GM21723 (cell line): ENCODE measurements at regions not wholly inside any gene's neighbourhood (a gene's known extent, or its start where the extent isn't known, plus 50 kb on each side); places are given as distances from the start of the nearest gene placed in this dataset.
"Not testable (repeated sequence)": the region's sequence is repeated elsewhere in the genome, so short reads cannot be mapped to it uniquely, and the experiment has no call there.

Source experiments
- ATAC-seq: cut with Tn5 transposase; IDR thresholded peaks from one replicate; pipeline ENCODE4 v1.9.1; 2021; ENCODE audit warnings: mild to moderate bottlenecking, moderate library complexity; ENCODE audit not compliant: unreplicated experiment

DNA sequence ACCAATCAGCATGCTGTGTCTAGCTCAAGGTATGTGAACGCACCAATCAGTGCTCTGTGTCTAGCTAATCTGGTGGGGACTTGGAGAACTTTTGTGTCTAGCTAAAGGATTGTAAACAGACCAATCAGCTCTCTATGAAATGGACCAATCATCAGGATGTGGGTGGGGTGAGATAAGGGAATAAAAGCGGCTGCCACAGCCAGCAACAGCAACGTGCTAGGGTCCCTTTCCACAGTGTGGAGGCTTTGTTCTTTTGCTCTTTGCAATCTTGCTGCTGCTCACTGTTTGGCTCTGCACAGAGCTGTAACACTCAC lies 1353.9 kb upstream of the CDH18 start:
- not testable (repeated sequence) for ATAC-seq

- not testable (repeated sequence) for ATAC-seq
Measured at GRCh38 chr5:21341203-21341947, 1353.4 kb upstream of the CDH18 start.

DNA sequence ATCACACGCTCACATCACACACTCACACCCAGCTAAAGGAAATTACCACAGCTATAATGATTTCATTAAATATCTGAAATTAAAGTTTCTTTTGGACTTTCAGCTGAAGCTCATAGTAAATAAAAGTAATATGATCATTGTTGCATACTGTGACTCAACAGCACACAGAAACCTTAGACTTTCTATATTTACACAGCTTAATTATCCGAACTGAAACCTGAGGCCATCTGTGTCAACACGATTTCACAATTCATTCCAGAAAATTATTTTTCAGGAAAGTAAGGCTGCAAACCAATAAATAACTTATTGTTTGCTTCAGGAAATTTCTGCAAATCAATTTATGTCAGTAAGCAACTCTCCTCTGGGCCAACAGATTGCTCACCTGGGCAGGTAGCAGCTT lies 1352.2 kb upstream of the CDH18 start:
- not testable (repeated sequence) for ATAC-seq

DNA sequence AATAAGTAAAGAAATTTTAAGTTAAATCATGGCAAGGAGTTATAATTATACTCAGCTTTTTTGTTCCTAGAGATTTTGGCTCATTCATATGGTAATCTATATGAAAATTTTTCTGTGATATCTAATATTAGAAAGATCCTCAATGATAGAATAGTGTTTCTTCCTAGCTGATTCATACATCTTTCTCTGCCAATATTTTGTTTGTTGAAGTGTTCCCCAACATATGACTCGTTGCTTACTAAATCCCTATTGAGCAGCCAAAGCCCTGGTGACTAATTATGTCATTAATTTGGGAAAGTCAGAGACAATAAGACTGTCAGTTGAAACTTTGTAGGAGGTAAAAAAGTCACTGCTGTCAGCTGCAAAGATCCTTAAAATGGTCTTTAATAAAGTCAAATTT lies 1348.5 kb upstream of the CDH18 start:
- not testable (repeated sequence) for ATAC-seq

GRCh38 chr5:21315376-21315775 lies 1327.4 kb upstream of the CDH18 start:
- ATAC-seq: not testable (repeated sequence)

DNA sequence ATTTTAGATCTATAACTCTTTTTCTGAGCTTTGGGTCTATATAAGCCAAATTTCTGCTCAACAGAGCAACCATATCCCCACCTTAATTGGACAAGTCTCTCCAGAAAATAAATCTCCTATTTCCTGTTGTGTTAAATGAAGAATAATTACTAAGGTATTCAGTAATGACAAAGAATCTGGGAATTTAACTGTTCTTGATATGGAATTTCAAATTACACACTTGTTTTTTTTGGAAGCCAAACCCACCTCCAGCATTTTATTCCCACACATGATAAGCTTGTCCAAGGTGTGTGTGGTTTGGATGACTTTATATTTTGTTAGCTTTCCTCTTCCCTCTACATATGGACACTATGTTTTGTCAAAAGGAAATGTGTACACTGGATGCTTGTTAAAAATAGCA lies 1313.2 kb upstream of the CDH18 start:
- not testable (repeated sequence) for ATAC-seq

DNA sequence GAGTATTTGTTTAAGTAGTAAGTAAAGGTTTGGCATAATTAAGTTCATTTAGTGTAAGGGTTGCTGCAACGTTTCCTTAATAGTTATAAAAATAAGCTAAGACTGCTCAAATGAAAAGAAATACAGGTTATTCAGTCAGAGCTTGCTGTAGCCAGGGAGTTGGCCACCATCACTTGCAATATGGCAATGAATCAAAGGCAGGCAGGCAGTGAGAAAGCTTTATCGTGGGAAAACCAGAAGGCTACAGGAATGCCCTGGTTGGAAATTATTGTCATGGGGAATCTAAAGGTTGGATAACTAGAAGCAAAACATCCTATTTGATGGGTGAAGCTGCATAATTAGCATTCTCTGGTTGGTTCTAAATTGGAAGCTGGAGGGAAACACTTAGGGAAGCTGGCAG lies 1286.4 kb upstream of the CDH18 start:
- ATAC-seq: not testable (repeated sequence)

DNA sequence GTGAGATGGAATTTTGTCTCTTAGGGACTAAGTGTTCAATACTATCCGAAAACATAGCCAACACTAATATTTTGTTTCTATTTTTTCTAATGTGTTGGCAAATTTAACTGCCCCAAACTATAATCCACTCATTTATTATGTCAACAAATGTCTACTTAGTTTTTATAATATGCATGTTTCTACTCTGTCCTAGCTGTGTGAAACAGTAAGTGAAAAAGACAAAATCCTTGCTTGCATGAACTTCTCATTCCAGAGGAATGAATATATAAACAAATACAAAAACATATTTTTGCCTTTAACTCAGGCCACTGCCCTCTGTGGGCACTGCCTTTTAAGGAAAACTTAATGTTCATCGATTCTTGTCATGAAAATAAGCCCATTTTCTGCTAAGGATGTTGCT lies 1275.4 kb upstream of the CDH18 start:
- no peak for ATAC-seq

DNA sequence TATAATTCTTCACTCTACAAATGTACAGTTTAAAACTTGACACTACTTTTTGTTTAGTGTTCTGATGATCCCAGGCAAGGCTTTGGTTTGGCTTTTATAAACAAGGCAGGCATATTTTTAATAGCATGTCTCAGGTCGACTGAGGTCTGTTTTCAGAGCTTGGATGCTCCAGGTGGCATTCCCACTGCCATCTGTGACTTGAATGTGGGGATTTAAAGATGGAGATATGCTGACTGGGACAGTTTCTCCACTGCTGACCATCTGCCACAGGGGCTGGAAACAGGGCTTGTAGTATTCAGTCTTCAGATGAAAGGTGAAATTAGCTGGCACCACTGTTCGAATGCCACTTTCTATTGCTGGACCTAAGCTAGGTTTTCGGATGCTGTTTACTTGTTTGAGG lies 1266.2 kb upstream of the CDH18 start:
- ATAC-seq: no peak

DNA sequence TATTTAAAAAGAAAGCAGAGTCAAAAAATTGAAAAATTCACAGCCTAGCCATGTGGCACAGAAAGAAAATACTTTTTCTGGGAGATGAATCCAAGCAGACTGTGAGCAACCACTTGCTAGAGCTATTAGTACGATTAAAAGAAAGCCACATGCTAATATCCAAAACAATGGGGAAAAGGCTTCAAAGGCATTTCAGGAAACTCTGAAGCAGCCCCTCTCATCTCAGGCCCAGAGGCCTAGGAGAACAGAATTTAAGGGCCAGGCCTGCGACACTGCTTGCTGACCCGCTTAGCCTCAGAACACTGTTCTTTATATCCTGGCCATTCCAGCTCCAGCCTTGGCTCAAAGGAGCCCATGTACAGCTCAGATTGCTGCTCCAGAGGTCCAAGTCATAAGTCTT lies 1257.0 kb upstream of the CDH18 start:
- no peak for ATAC-seq

- no peak for ATAC-seq
Measured at GRCh38 chr5:21238786-21239185, 1250.8 kb upstream of the CDH18 start.

- ATAC-seq: no peak
Measured at GRCh38 chr5:21237461-21237860, 1249.5 kb upstream of the CDH18 start.

DNA sequence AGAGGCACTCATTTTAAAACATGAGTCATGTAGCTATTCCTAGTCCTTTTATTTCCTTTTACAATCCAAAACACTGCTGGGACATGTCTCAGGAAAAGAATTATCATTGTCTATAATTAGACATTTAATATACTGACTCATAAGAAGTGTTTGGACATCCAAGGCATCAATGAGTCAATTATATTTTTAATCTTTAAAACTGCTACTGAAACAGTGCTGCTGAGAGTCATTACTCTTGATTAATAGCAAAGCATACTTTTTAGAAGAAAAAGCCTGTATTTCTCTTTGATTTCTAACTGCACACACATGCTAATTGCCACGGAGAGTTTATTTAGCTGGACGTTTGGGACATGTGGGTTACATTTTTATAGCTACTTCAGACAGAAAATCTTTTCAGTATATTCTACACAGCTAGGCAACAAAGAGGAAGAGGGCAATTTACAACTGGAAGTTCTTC lies 1249.0 kb upstream of the CDH18 start:
- no peak for ATAC-seq

- ATAC-seq: no peak
Measured at GRCh38 chr5:21236104-21236503, 1248.1 kb upstream of the CDH18 start.

- ATAC-seq: no peak
Measured at GRCh38 chr5:21225223-21226064, 1237.4 kb upstream of the CDH18 start.

DNA sequence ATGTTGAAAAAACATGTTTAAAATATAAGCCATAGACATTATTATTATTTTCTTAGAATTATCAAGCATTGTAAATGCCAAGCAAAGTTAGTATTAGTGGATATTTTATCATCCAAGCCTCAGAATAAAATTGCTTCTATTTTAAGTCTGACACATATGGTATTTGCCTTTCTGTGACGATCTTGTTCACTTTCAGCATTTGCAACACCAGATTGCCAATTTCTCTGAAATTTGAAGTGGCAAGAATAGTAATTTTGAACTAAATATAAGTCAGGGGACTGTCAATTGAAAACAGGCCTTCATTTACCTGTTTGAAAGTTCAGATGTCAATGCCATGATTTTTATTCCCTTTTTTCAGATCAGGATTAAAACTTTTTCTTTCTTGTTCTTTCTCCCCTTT lies 1233.6 kb upstream of the CDH18 start:
- no peak for ATAC-seq

- ATAC-seq: no peak
Measured at GRCh38 chr5:21219966-21220365, 1232.0 kb upstream of the CDH18 start.

DNA sequence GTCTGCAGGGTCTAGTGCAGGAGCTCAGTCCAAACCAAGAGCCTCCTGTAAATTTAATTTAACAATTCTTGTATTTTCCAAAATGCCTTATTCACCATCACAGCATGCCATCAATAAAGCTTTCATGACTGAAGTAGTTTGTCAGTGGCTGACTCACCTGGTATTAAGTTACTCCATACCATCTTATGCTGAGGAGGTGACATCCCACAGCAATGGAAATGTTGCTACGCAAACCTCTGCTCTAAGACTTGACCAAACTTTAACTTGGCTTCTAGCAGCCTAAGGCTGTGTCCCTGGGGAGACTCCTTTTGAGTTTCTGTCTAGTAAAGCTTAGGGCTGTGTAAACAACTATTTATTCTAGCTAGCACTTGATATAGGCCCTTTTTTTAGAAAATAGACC lies 1231.3 kb upstream of the CDH18 start:
- no peak for ATAC-seq

- no peak for ATAC-seq
Measured at GRCh38 chr5:21212026-21212425, 1224.0 kb upstream of the CDH18 start.

DNA sequence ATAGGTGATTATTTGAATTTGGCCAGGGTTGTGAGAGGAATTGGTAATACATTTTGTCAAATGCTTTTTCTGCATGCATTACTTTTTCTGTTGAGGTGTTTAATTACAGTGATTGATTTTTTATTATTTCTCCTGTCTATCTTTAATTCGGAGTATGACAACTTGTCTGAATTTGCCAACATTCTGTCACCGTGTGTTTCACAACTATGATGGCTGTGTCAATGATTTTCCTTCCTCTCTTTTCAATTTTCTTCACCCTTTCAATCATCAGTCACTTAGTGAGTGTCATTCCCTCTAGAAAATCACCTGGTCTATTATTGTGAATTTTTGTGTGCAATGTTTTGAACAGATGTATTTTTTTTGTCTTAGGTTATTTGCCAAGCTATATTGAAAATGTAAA lies 1221.4 kb upstream of the CDH18 start:
- no peak for ATAC-seq

- ATAC-seq: no peak
Measured at GRCh38 chr5:21199087-21199486, 1211.1 kb upstream of the CDH18 start.

DNA sequence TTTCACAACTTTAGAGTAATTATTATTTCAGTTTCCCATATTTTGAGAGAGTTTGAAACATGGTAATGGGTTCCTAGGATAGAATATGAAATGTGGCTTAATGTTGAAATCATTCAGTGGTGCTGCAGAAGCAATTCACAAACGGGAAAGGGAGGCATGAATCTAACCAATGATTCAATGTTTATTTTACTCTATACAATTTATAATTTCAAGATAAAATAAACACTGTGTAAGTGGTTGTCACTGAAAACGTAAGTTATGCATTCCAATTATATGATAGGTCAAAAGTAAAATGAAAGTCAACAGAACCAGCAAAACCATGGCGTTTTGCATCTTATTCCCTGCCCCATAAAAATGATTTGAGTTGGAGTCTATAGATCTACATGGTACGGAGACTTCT lies 1207.1 kb upstream of the CDH18 start:
- no peak for ATAC-seq
